ENCODE measurements at regions not wholly inside any gene's neighbourhood (a gene's known extent, or its start where the extent isn't known, plus 50 kb on each side); places are given as distances from the start of the nearest gene placed in this dataset.

DNA sequence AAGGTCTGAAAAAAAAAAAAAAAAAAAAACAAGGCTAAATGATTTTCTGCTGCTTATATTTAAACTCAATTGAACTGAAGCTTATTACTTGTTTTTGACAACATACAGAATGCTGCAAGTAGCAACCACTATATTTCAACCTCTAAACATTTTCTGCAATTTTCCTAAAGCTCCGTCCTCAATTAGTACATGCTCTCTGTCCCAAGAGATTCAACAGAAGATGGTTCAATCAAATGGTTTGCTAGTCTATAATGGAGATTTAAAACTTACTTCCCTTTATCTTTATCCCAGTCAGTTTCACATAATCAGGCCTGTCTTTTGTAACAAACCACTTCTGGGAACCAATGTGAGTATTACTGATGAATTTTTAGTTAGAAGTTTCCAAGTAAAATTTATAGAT is 485.1 kb upstream of the CDH7 start:
- Histone ChIP-seq H3K27ac (ENCODE audit: low read length) (no peak overlapping the region), H3K36me3 (ENCODE audit: insufficient read depth, low read length) (no peaks in the 10 kb centered on the region), H3K9ac (ENCODE audit: low read length) (no peak overlapping the region), H2AFZ (ENCODE audit: low read depth, low read length) (no peak overlapping the region), H3K9me2 (ENCODE audit: insufficient read depth, low read length) (no peaks in the 10 kb centered on the region), H3K27me3 (ENCODE audit: insufficient read depth, low read depth, low read length) (no peaks in the 10 kb centered on the region), H4K20me1 (ENCODE audit: insufficient read depth) (no peaks in the 10 kb centered on the region), H3K79me2 (replicated peaks; ENCODE audit: insufficient read depth, low read length) (no peaks in the 10 kb centered on the region), H3F3A (ENCODE audit: insufficient read depth, low read length, poor library complexity, severe bottlenecking) (no peaks in the 10 kb centered on the region), H3K4me3 (ENCODE audit: low read length) (no peak overlapping the region), H3K9me3 (ENCODE audit: low read length) (no peaks in the 10 kb centered on the region), H3K4me2 (ENCODE audit: low read length) (no peak overlapping the region)
- TF ChIP-seq SMC3 (conservative IDR thresholded peaks at IDR 0.05; ENCODE audit: poor library complexity) (no peak), EP300 (conservative IDR thresholded peaks at IDR 0.05; ENCODE audit: poor library complexity, severe bottlenecking) (no peak), EZH2 (IDR thresholded peaks at IDR 0.05; ENCODE audit: borderline replicate concordance, insufficient read depth, low read length, poor library complexity, severe bottlenecking) (no peak), RAD21 (conservative IDR thresholded peaks at IDR 0.05) (no peak), POLR2AphosphoS5 (IDR thresholded peaks at IDR 0.05) (no peak), MXI1 (conservative IDR thresholded peaks at IDR 0.05; ENCODE audit: poor library complexity, severe bottlenecking) (no peak), CTCF (IDR thresholded peaks at IDR 0.05; ENCODE audit: poor library complexity, severe bottlenecking) (no peak), TAF1 (IDR thresholded peaks at IDR 0.05; ENCODE audit: low read depth) (no peak)
- TF ChIP-seq, protein P1, sequence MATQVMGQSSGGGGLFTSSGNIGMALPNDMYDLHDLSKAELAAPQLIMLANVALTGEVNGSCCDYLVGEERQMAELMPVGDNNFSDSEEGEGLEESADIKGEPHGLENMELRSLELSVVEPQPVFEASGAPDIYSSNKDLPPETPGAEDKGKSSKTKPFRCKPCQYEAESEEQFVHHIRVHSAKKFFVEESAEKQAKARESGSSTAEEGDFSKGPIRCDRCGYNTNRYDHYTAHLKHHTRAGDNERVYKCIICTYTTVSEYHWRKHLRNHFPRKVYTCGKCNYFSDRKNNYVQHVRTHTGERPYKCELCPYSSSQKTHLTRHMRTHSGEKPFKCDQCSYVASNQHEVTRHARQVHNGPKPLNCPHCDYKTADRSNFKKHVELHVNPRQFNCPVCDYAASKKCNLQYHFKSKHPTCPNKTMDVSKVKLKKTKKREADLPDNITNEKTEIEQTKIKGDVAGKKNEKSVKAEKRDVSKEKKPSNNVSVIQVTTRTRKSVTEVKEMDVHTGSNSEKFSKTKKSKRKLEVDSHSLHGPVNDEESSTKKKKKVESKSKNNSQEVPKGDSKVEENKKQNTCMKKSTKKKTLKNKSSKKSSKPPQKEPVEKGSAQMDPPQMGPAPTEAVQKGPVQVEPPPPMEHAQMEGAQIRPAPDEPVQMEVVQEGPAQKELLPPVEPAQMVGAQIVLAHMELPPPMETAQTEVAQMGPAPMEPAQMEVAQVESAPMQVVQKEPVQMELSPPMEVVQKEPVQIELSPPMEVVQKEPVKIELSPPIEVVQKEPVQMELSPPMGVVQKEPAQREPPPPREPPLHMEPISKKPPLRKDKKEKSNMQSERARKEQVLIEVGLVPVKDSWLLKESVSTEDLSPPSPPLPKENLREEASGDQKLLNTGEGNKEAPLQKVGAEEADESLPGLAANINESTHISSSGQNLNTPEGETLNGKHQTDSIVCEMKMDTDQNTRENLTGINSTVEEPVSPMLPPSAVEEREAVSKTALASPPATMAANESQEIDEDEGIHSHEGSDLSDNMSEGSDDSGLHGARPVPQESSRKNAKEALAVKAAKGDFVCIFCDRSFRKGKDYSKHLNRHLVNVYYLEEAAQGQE (IDR thresholded peaks at IDR 0.05; ENCODE audit: borderline replicate concordance), result no peak

- no peak for TF ChIP-seq SMC3 (conservative IDR thresholded peaks at IDR 0.05; ENCODE audit: poor library complexity)
- TF ChIP-seq MXI1 (conservative IDR thresholded peaks at IDR 0.05; ENCODE audit: poor library complexity, severe bottlenecking), result no peak
- TF ChIP-seq EP300 (conservative IDR thresholded peaks at IDR 0.05; ENCODE audit: poor library complexity, severe bottlenecking), result no peak
- no peak for TF ChIP-seq RAD21 (conservative IDR thresholded peaks at IDR 0.05)
- no peak for TF ChIP-seq TAF1 (IDR thresholded peaks at IDR 0.05; ENCODE audit: low read depth)
- TF ChIP-seq, protein P1 (IDR thresholded peaks at IDR 0.05; ENCODE audit: borderline replicate concordance), result no peak
- no peak for TF ChIP-seq POLR2AphosphoS5 (IDR thresholded peaks at IDR 0.05)
Observed at GRCh38 chr18:65260030-65260429, 490.8 kb upstream of the CDH7 start.

More at GRCh38 chr18:65260030-65260429, 490.8 kb upstream of the CDH7 start:
- H3K4me2 ChIP-seq (ENCODE audit: low read length), result no peak overlapping the region
- no peaks in the 10 kb centered on the region for H3K27me3 ChIP-seq (ENCODE audit: insufficient read depth, low read depth, low read length)
- no peak overlapping the region for H2AFZ ChIP-seq (ENCODE audit: low read depth, low read length)
- H3F3A ChIP-seq (ENCODE audit: insufficient read depth, low read length, poor library complexity, severe bottlenecking), result no peaks in the 10 kb centered on the region
- no peaks in the 10 kb centered on the region for H3K9me3 ChIP-seq (ENCODE audit: low read length)
- H3K36me3 ChIP-seq (ENCODE audit: insufficient read depth, low read length), result no peaks in the 10 kb centered on the region
- no peaks in the 10 kb centered on the region for H3K9me2 ChIP-seq (ENCODE audit: insufficient read depth, low read length)
- no peak overlapping the region for H3K27ac ChIP-seq (ENCODE audit: low read length)
- no peaks in the 10 kb centered on the region for H4K20me1 ChIP-seq (ENCODE audit: insufficient read depth)
- no peak overlapping the region for H3K4me3 ChIP-seq (ENCODE audit: low read length)
- H3K79me2 ChIP-seq (replicated peaks; ENCODE audit: insufficient read depth, low read length), result no peaks in the 10 kb centered on the region
- no peak overlapping the region for H3K9ac ChIP-seq (ENCODE audit: low read length)

Data from neural cell (in vitro differentiated cells).